IMR-90 (cell line): ENCODE measurements at regions not wholly inside any gene's neighbourhood (a gene's known extent, or its start where the extent isn't known, plus 50 kb on each side); places are given as distances from the start of the nearest gene placed in this dataset.

ENCODE experiments used
- ATAC-seq: fragments of 200-7000 bp; cut with Tn5 transposase; 2 replicates; pipeline ENCODE4 v1.9.1; 2020; ENCODE audit warnings: low read depth, mild to moderate bottlenecking, moderate library complexity
- BruUV-seq: library from RNA; stranded (reverse); fragments of 400-500 nt; replicated peaks from 2 replicates; lab custom pipeline; 2021; lab: Mats Ljungman, UMichigan
- CTCF ChIA-PET: fragments of 300-600 bp; formaldehyde crosslinking; extraction: SDS; loops from one replicate; lab custom pipeline; 2021; ENCODE audit warnings: antibody characterized with exemption; lab: Yijun Ruan, JAX
- POLR2A ChIA-PET: fragments of 300-600 bp; sonication (Branson Sonifier 250); formaldehyde crosslinking; loops from one replicate; lab custom pipeline; 2022; ENCODE audit warnings: antibody characterized with exemption; ENCODE audit not compliant: unreplicated experiment; lab: Charles Lee
- DNase-seq: peaks from one replicate; pipeline ENCODE4 v3.0.0; 2013
- H2AFZ ChIP-seq: replicated peaks from 2 replicates; pipeline ENCODE3; 2013; ENCODE audit warnings: low read length, mild to moderate bottlenecking; ENCODE audit not compliant: poor library complexity
- H2AK5ac ChIP-seq: 2 replicates; pipeline ENCODE4 v1.6.1; 2013; ENCODE audit warnings: low read depth, low read length, inconsistent platforms
- H2AK9ac ChIP-seq: replicated peaks from 2 replicates; pipeline ENCODE3; 2013; ENCODE audit warnings: mild to moderate bottlenecking, low read depth, low read length, moderate library complexity; ENCODE audit not compliant: poor library complexity
- H2BK120ac ChIP-seq: 2 replicates; pipeline ENCODE4 v1.6.1; 2013; ENCODE audit warnings: low read depth, low read length, inconsistent platforms
- H2BK15ac ChIP-seq: 3 replicates; pipeline ENCODE4 v1.6.1; 2013; ENCODE audit warnings: low read depth, low read length, inconsistent platforms
- H2BK20ac ChIP-seq: 2 replicates; pipeline ENCODE4 v1.6.1; 2013; ENCODE audit warnings: low read depth, mild to moderate bottlenecking, inconsistent platforms, low read length, moderate library complexity
- H2BK5ac ChIP-seq: 2 replicates; pipeline ENCODE4 v1.6.1; 2013; ENCODE audit warnings: mild to moderate bottlenecking, low read depth, low read length, inconsistent platforms; ENCODE audit not compliant: poor library complexity, severe bottlenecking
- H3K14ac ChIP-seq: replicated peaks from 2 replicates; pipeline ENCODE4 v1.6.1; 2013; ENCODE audit warnings: low read depth, low read length, inconsistent platforms
- H3K18ac ChIP-seq: 2 replicates; pipeline ENCODE4 v1.6.1; 2013; ENCODE audit warnings: low read depth, low read length, control low read depth
- H3K23ac ChIP-seq: 2 replicates; pipeline ENCODE4 v1.6.1; 2013; ENCODE audit warnings: low read depth, low read length, inconsistent platforms
- H3K27ac ChIP-seq: 2 replicates; pipeline ENCODE4 v1.5.1; 2013; ENCODE audit warnings: mild to moderate bottlenecking, control low read depth, low read length; ENCODE audit not compliant: insufficient read depth
- H3K27me3 ChIP-seq: 2 replicates; pipeline ENCODE4 v1.6.1; 2013; ENCODE audit warnings: low read length; ENCODE audit not compliant: control insufficient read depth, insufficient read depth
- H3K36me3 ChIP-seq: 2 replicates; pipeline ENCODE4 v1.6.1; 2013; ENCODE audit warnings: low read length, mixed read lengths; ENCODE audit not compliant: control insufficient read depth, insufficient read depth
- H3K4ac ChIP-seq: 2 replicates; pipeline ENCODE4 v1.6.1; 2013; ENCODE audit warnings: low read depth, low read length, inconsistent platforms
- H3K4me1 ChIP-seq: 2 replicates; pipeline ENCODE4 v1.6.1; 2013; ENCODE audit warnings: low read length, mixed read lengths; ENCODE audit not compliant: control insufficient read depth, insufficient read depth
- H3K4me2 ChIP-seq: 2 replicates; pipeline ENCODE4 v1.6.1; 2013; ENCODE audit warnings: low read depth, mild to moderate bottlenecking, control low read depth, low read length, moderate library complexity
- H3K4me3 ChIP-seq: 2 replicates; pipeline ENCODE4 v1.5.1; 2013; ENCODE audit warnings: low read depth, mild to moderate bottlenecking, control low read depth, low read length, moderate library complexity; ENCODE audit not compliant: insufficient read depth
- H3K56ac ChIP-seq: 2 replicates; pipeline ENCODE4 v1.6.1; 2013; ENCODE audit warnings: low read length, inconsistent platforms; ENCODE audit not compliant: insufficient read depth; ENCODE audit errors: extremely low read depth
- H3K79me1 ChIP-seq, 2 experiments: 2 replicates each; pipeline ENCODE4 v1.6.1; 2013; ENCODE audit warnings: low read length in 2 of 2, inconsistent platforms in 1 of 2, low read depth in 1 of 2
- H3K9ac ChIP-seq: 2 replicates; pipeline ENCODE4 v1.6.1; 2013; ENCODE audit warnings: low read depth, low read length, control low read depth
- H3K9me1 ChIP-seq: 2 replicates; pipeline ENCODE4 v1.6.1; 2013; ENCODE audit warnings: low read length, inconsistent platforms; ENCODE audit not compliant: insufficient read depth
- H3K9me3 ChIP-seq: 2 replicates; pipeline ENCODE4 v1.6.1; 2013; ENCODE audit warnings: low read length; ENCODE audit not compliant: control insufficient read depth, insufficient read depth
- H4K20me1 ChIP-seq: 2 replicates; pipeline ENCODE4 v1.6.1; 2013; ENCODE audit warnings: low read length, inconsistent platforms; ENCODE audit not compliant: insufficient read depth
- H4K5ac ChIP-seq: 2 replicates; pipeline ENCODE4 v1.6.1; 2013; ENCODE audit warnings: mild to moderate bottlenecking, low read depth, low read length, control low read depth
- H4K8ac ChIP-seq, 2 experiments: 2 replicates each; pipeline ENCODE4 v1.6.1; 2013; ENCODE audit warnings: low read depth in 2 of 2, low read length in 2 of 2, control low read depth in 1 of 2, inconsistent platforms in 1 of 2
- H4K91ac ChIP-seq: 2 replicates; pipeline ENCODE4 v1.6.1; 2013; ENCODE audit warnings: low read depth, low read length, inconsistent platforms; ENCODE audit not compliant: insufficient read depth
- BHLHE40 ChIP-seq: fragments of 150-350 bp; IDR thresholded peaks from 2 replicates; pipeline ENCODE4 v1.6.1; 2016; ENCODE audit warnings: mild to moderate bottlenecking, low read depth, low read length
- CEBPB ChIP-seq: IDR thresholded peaks from 2 replicates; pipeline ENCODE4 v1.6.1; 2012; ENCODE audit warnings: low read depth, low read length, improper control_type of control experiment
- CHD1 ChIP-seq: IDR thresholded peaks from 2 replicates; pipeline ENCODE4 v1.6.1; 2012; ENCODE audit warnings: low read depth, low read length, improper control_type of control experiment
- FOS ChIP-seq: fragments of 150-350 bp; IDR thresholded peaks from 2 replicates; pipeline ENCODE4 v1.6.1; 2016; ENCODE audit warnings: low read depth, low read length
- MAFK ChIP-seq: IDR thresholded peaks from 2 replicates; pipeline ENCODE4 v1.6.1; 2012; ENCODE audit warnings: low read depth, low read length, improper control_type of control experiment
- MAZ ChIP-seq: IDR thresholded peaks from 2 replicates; pipeline ENCODE4 v1.6.1; 2012; ENCODE audit warnings: low read depth, mild to moderate bottlenecking, low read length, improper control_type of control experiment, moderate library complexity, borderline replicate concordance
- MXI1 ChIP-seq: IDR thresholded peaks from 2 replicates; pipeline ENCODE4 v1.6.1; 2012; ENCODE audit warnings: low read depth, mild to moderate bottlenecking, low read length, moderate library complexity, borderline replicate concordance
- NFE2L2 ChIP-seq: fragments of 150-350 bp; IDR thresholded peaks from 2 replicates; pipeline ENCODE4 v1.6.1; 2016; ENCODE audit warnings: low read depth, mild to moderate bottlenecking, low read length
- POLR2A ChIP-seq: IDR thresholded peaks from 2 replicates; pipeline ENCODE4 v1.6.1; 2012; ENCODE audit warnings: mild to moderate bottlenecking, low read depth, low read length
- RAD21 ChIP-seq: IDR thresholded peaks from 2 replicates; pipeline ENCODE4 v1.6.1; 2012; ENCODE audit warnings: low read length, improper control_type of control experiment
- RCOR1 ChIP-seq: IDR thresholded peaks from 2 replicates; pipeline ENCODE4 v1.6.1; 2012; ENCODE audit warnings: mild to moderate bottlenecking, low read length, improper control_type of control experiment; ENCODE audit not compliant: insufficient replicate concordance
- RFX5 ChIP-seq: IDR thresholded peaks from 2 replicates; pipeline ENCODE4 v1.8.0; 2012; ENCODE audit warnings: low read depth, mild to moderate bottlenecking, low read length, moderate library complexity
- SMC3 ChIP-seq: fragments of 150-350 bp; IDR thresholded peaks from 2 replicates; pipeline ENCODE4 v1.6.1; 2016; ENCODE audit warnings: low read depth, mild to moderate bottlenecking, antibody characterized with exemption, low read length, moderate library complexity
- dilution Hi-C: fragments of 300-500 bp; cut with HindIII; formaldehyde crosslinking; loops from one replicate; pipeline ENCODE4 v1.14.3; 2018; ENCODE audit warnings: low sequenced_read_pairs; ENCODE audit not compliant: unreplicated experiment
- in situ Hi-C: fragments of 300-500 bp; cut with MboI; formaldehyde crosslinking; loops from 3 replicates; pipeline ENCODE4 v1.14.3; 2019; ENCODE audit warnings: low sequenced_read_pairs, inconsistent platforms, mixed read lengths
- intact Hi-C: fragments of 100-400 bp; cut with micrococcal nuclease; formaldehyde crosslinking; loops from 2 replicates; pipeline ENCODE4 v1.10.0; 2022
- TF ChIP-seq, protein P1 (sequence below): fragments of 150-350 bp; IDR thresholded peaks from 2 replicates; pipeline ENCODE4 v1.6.1; 2017; ENCODE audit warnings: mild to moderate bottlenecking, antibody characterized with exemption, low read length, low read depth
- TF ChIP-seq, protein P2 (sequence below): conservative IDR thresholded peaks from 2 replicates; pipeline ENCODE4 v1.5.1; 2012; ENCODE audit warnings: mild to moderate bottlenecking, low read depth, low read length, improper control_type of control experiment
- TF ChIP-seq, protein P3 (sequence below): fragments of 150-350 bp; IDR thresholded peaks from 2 replicates; pipeline ENCODE4 v1.6.1; 2016; ENCODE audit warnings: low read depth, mild to moderate bottlenecking, low read length, moderate library complexity, borderline replicate concordance

DNA sequence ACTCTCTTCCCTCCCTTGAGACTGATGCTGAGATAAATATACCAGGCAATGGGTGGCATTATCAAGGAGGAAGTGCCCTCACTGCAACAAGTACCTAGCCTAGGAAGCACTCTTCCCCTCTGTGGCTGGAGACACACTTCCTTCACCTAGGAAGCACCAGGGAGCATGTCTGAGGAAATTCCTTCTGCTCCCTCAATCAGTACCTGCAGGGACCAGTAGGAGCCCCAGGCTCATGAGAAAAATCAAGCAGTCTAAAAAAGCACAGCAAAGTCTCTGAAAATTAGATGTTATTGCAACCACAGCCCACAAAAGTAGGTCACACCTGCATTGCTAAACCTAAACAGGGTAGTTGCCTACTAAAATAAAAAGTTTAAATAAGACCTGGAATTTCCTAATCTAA lies 78.2 kb upstream of the TRPM1 start:
- Histone ChIP-seq H2AK5ac (no peak overlapping the region), H3K27ac (no peak overlapping the region), H4K8ac (no peak overlapping the region), H3K79me1 (no peaks in the 10 kb centered on the region), H2BK120ac (no peak overlapping the region), H3K14ac (no peak overlapping the region), H3K18ac (no peak overlapping the region), H3K9me1 (no peaks in the 10 kb centered on the region), H4K5ac (no peak overlapping the region), H4K91ac (no peak overlapping the region), H3K27me3 (peaks cover 1% of the 10 kb centered on the region), H3K56ac (no peak overlapping the region), H4K20me1 (no peaks in the 10 kb centered on the region), H2AK9ac (no peak overlapping the region), H3K9me3 (no peaks in the 10 kb centered on the region), H2BK15ac (no peak overlapping the region), H3K9ac (no peak overlapping the region), H2AFZ (no peak overlapping the region), H2BK5ac (no peak overlapping the region), H3K36me3 (no peaks in the 10 kb centered on the region), H3K4me2 (no peak overlapping the region), H3K23ac (no peak overlapping the region), H3K4ac (no peak overlapping the region), H2BK20ac (no peak overlapping the region), H3K4me3 (no peak overlapping the region), H3K4me1 (no peaks in the 10 kb centered on the region)
- intact Hi-C loops = no loop called here
- dilution Hi-C loops = no loop called here
- ChIA-PET POLR2A (no interaction called here), CTCF (no interaction called here)
- in situ Hi-C loops = no loop called here
- TF ChIP-seq MXI1 (no peak), RCOR1 (no peak), CHD1 (no peak), MAZ (no peak), RFX5 (no peak), POLR2A (no peak), CEBPB (no peak), MAFK (no peak), BHLHE40 (no peak), RAD21 (no peak), SMC3 (no peak), NFE2L2 (no peak), FOS (no peak)
- TF ChIP-seq, protein P1, sequence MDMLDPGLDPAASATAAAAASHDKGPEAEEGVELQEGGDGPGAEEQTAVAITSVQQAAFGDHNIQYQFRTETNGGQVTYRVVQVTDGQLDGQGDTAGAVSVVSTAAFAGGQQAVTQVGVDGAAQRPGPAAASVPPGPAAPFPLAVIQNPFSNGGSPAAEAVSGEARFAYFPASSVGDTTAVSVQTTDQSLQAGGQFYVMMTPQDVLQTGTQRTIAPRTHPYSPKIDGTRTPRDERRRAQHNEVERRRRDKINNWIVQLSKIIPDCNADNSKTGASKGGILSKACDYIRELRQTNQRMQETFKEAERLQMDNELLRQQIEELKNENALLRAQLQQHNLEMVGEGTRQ = no peak
- TF ChIP-seq, protein P2, sequence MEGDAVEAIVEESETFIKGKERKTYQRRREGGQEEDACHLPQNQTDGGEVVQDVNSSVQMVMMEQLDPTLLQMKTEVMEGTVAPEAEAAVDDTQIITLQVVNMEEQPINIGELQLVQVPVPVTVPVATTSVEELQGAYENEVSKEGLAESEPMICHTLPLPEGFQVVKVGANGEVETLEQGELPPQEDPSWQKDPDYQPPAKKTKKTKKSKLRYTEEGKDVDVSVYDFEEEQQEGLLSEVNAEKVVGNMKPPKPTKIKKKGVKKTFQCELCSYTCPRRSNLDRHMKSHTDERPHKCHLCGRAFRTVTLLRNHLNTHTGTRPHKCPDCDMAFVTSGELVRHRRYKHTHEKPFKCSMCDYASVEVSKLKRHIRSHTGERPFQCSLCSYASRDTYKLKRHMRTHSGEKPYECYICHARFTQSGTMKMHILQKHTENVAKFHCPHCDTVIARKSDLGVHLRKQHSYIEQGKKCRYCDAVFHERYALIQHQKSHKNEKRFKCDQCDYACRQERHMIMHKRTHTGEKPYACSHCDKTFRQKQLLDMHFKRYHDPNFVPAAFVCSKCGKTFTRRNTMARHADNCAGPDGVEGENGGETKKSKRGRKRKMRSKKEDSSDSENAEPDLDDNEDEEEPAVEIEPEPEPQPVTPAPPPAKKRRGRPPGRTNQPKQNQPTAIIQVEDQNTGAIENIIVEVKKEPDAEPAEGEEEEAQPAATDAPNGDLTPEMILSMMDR = no peak
- TF ChIP-seq, protein P3, sequence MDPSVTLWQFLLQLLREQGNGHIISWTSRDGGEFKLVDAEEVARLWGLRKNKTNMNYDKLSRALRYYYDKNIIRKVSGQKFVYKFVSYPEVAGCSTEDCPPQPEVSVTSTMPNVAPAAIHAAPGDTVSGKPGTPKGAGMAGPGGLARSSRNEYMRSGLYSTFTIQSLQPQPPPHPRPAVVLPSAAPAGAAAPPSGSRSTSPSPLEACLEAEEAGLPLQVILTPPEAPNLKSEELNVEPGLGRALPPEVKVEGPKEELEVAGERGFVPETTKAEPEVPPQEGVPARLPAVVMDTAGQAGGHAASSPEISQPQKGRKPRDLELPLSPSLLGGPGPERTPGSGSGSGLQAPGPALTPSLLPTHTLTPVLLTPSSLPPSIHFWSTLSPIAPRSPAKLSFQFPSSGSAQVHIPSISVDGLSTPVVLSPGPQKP = no peak
- BruUV-seq = no TSS peak
- ATAC-seq (no peak), DNase-seq (no peak)
